LHCN-M2 (cell line): ENCODE measurements at regions not wholly inside any gene's neighbourhood (a gene's known extent, or its start where the extent isn't known, plus 50 kb on each side); places are given as distances from the start of the nearest gene placed in this dataset.
A peak's percentile ranks its signal among the peaks of the same experiment; 100 is the strongest.
"Not testable (repeated sequence)": the region's sequence is repeated elsewhere in the genome, so short reads cannot be mapped to it uniquely, and the experiment has no call there.

Source experiments
- DNase-seq: peaks from one replicate; pipeline ENCODE4 v3.0.0-alpha.2; 2012; ENCODE audit warnings: low read depth

DNA sequence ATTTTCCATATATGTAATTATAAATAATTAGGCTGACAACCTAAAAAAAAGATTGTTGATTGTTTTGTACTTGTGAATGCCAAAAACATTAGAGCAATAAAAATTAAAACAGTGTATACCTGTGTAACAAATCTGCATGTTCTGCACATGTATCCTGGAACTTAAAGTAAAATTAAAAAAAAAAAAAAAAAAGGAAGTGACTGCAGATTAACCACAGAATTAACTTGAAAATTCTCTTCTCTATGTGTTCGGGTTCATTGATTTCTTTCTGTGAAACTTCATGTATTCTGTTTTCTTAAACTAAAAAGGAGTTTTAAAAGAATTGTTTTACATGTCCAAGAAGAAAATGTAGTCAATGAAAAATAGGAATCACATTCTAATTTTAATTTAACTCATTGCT is 95.7 kb downstream of the FASLG start:
- DNase-seq = no peak

DNA sequence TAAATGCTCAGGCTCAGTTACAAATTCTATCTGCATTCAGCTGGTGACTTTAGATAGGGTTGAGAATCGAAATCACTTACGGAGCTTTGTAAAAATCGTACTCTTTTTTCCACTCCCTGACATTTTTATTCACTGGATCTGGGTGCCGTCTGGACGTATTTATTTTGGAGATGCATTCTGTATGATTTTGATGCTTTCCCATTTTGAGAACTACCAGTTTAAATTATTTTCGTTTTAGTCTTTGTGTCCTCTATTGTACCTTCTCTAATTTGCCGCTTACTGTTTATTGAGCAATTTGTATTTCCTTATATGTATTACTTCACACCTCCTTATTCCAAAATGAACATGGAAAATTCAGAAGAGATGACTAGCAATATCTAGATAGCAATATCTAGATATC is 96.2 kb downstream of the FASLG start:
- no peak for DNase-seq

DNA sequence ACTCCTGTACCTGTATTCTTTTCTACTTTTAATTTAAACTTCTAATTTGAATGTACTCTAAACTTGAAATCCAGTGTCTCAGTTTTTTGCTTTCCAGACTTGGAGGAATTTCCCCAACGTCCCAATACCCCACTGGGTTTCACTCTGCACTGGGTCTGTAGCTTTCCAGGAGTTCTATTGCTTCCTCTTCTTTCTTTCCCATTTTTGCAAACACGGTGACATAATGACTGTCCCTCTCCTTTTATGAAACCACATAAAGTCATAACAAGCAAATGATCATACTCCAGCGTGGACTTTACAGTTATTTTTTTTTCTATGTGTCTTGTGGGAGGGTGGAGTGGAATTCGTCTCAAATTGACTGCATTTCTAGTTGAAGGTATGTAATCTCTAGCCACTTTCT is 97.1 kb downstream of the FASLG start:
- no peak for DNase-seq

DNA sequence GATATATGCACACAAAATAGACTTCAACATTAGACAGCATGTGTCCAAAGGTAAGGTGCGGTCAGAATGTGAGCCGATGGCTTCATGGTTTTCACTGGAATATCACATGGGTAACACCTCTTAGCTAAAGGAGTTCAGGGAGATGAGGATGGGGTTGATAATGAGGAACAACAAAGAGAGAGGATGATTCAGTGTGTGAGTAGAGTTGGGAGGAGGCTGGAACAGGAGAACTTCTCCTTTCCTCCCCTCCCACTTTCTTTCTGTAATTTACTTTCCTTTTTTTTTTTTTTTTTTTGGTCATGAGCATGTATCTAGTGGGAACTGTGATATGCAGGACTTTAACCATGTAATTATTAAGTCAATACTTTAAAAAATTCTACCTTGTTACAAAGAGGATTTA is 99.4 kb downstream of the FASLG start:
- no peak for DNase-seq

DNA sequence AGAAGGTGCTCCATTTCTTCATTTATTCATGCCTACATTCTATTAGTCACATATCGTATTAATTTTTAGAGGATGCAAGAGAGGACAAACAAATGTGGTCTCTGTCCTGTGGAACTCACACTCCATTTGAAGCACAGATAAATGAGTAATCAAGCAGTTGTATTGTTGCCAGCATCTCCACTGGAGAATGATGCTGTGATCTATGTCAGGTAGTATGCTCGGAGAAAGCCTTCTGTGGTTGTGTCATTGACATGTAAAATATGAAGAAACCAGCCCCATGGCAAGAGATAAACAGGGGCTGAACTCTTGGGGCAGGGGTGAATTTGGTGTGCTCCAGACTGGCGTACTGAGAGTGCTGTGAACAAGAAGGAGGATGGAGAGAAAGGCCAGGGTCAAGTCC is 101.2 kb downstream of the FASLG start:
- DNase-seq = no peak

DNA sequence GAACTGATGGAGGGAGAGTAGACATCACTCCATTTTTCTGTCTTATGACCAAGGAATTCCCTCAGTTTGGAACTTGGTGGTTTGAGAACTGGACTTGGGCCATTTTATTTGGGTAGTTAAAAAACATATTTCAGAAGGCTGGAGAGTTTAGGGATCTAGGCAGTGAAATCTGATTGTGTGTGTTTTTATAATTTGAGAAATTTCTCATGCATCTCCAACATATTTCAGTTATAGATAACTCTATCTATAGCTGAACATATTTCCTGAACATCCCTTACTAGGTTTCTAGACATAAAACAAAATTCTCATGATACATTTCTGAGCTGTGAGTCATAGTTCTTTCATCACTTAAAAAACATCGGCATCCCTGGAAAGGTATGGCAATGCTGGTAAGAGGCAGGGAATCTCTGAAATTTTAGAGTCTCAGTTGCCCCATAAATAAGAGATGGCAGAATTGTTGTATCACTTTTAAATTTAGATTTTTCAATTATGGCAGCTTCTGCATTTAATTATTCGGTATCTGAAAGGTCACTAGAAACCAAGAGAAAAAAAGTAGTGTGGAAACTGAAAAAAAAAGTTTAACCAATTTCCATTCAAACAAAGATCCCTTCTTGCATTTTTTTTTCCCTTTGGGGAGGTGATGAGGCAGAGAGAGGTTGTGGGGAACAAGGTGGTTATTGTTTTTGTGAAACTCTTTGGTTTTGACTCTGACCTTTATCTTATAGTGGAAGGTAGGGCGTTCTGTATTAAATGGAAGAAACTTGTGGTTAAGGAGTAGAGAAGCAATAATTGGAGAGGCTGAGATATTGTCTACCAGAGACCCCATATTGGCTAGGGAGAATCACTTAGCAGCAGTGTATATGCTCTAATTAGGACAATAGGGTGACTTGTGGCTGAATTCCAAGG is 102.9 kb downstream of the FASLG start:
- DNase-seq = peak; percentile 68

DNA sequence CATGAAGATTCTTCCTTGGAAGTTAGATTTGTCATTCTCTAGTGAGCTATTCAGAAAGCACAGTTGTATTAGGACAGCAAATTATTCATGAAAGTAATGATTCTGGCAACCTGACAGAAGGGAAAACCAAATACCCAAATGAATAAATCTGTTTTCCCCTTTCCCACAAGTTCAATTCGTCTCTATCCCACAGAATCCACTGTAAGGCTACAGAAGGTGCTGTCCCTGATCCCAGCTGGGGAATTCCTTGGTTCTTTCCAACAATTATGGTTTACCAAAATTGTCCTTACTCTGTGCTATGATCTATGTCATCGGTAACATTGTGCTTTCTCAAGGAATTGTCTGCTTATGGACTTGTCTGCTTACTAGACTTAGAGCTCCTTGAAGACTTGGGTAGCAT is 104.2 kb downstream of the FASLG start:
- no peak for DNase-seq

DNA sequence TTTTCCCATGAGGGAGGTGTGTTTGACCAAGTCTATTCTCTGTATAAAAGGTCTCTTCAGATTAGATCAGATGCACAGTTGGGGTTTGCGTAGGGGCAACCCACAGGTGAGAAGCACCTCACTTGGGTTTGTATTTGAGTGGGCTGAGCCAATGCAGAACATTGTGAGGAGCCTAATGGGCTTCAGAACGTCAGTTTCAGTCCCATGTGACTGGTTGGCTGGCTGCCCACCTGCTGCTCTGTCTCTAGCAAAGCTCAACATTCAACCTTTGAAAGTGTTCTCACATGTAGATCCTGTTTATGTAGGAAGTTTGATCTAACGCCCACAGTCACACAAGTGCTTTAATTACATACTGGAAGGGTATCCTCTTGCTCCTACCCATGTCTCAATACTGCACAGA is 105.5 kb downstream of the FASLG start:
- DNase-seq = no peak

DNA sequence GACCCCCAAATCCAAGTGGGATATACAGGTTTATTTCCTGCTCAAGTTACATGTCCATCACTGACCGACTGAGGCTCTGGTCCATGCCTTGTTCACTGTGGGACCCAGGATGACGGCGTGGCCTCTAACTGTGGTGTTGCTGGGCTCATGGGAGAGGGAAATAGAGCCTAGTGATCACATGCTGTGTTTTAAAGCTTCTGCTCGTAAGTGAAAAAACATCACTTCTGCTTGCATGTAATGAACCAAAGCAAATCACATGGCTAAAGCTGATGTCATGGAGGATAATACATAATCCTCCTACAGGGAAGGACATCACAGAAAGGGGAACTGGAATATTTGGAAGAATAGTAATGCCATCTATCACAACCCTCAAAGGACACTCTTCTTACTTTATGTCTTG is 107.6 kb downstream of the FASLG start:
- no peak for DNase-seq

DNA sequence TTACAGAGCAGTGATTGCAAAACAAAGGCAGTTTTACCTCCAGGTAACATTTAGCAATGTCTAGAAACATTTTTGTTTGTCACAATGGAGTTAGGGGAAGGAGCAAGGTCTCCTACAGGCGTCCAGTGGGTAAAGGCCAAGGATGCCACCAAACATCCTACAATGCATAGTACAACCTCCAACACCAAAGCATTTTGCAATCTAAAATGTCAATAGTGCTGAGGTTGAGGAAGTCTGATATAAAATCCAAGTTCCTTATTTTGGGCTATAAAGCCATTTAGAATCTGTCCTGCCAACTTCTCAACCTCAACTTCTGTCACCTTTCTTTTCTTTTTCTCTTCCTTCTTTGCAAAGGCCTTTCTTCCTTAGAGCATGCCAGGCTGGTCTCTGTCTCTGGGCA is 111.2 kb downstream of the FASLG start:
- no peak for DNase-seq

DNA sequence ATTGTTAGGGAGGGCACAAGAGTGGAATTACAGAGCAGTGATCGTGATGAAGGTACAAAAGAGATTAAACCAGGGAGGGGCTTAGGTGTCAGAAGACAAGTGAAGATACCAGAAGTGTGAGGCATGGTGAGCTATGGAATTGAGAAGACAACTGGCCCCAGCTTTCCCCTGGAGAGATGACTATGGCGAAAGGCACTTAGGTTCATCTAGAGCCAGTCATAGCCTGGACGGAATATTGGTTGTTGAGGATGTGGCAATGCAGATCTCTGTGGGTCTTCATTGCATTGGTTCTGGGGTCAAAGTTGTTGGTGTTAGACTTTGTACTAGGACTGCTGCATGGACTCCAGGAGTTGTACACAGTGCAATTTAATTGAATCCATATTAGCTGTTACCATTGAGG is 115.7 kb downstream of the FASLG start:
- DNase-seq = peak; percentile 32

DNA sequence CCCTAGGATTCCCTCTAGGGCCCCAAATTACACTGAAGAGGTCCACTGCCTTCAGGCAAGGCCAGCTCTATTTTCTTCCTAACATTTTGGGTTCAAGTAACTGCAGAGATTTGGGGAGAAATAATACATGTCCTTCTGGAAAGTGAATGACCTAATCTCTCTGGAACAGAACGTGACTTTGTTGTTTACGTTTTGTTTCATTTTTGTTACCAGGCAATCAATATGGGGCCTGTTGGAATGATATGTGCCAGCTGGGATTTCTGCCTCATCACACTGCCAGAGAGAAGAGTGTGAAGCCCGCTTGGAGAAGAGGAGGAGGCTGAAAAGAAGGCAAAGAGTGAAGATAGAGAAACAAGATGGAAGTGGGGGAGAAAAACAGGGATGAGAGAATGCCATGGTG is 116.7 kb downstream of the FASLG start:
- peak; percentile 79 for DNase-seq

DNA sequence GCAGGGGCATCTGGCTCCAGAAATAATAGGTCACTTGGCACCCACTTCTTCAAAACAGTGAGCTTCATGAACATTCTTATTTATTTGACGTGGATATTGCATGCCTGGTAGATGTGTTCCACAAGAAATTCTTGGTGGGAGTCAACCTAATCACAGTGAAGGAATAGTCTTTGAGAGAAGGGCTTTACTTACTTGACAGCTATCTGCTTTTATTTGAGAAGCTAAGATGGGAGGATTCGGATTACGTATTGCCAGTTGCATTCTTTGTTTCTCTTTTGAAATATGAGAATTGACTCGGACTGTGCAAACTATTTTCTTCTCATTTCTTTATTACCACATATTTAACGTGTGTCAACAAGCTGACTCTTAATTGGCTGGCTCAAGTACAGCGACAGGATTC is 117.2 kb downstream of the FASLG start:
- peak; percentile 64 for DNase-seq

DNA sequence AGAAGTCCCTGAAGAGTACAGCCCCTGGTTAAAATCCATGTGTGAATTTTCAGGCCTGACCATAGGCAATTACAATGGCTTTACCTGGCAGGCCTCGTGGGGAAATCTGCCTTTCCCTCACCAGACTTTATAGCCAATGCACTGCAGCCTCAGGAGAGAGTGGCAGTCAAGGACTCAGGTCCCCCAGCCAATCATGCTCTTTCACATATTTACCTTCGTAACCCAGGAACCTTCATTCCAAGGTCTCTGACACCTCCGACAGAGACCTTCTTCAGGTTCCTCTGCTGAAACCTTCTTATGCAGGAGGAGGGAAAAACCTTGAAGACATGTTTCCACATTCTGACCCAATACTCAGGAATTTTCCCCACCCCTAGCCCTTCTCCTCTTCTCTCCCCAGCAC is 118.9 kb downstream of the FASLG start:
- DNase-seq = no peak

DNA sequence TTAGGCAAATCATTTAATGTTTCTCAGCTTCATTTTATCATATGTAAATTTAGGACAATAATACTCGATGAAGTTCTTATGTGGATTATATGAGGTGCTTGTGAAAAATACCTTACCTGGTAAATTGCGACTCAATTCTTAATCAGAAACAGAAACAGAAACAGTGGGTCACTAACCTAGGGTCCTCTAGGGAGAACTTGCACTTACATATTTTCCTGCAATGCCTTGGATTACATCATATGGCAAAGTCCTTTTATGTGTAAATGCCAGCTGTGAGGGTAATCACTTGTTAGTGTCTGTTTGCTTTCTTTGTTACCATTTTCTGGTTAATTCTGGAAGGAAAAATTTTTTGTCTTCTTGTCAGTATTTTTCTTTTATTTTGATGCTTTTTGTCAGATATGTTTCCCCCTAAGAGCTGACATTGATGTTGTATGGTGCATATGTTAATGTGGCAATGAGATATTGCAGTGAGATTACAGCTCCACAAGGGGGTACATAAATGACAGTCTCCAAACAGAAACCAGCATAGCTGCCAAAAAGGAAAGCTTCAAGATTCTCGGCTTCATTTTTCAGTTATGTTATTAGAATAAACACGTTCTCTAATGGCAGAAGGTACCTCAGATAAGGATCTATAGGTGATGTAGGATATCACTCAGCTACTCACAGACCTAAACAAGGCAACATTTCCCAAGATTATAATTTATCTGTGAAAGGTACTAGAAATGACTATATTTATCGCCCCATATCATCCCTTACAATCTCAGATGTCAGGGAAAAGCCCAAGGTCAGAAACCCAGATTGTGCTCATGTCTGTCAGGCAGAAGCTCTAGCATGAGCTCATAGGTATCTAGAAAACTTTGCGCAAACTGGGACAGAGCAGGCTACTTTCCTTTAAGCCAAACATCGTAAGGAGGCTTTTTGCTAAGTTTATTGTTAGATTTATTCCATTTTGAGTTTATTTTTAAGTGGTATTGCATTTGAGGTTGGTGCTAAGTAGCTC is 119.9 kb downstream of the FASLG start:
- peak; percentile 69 for DNase-seq

DNA sequence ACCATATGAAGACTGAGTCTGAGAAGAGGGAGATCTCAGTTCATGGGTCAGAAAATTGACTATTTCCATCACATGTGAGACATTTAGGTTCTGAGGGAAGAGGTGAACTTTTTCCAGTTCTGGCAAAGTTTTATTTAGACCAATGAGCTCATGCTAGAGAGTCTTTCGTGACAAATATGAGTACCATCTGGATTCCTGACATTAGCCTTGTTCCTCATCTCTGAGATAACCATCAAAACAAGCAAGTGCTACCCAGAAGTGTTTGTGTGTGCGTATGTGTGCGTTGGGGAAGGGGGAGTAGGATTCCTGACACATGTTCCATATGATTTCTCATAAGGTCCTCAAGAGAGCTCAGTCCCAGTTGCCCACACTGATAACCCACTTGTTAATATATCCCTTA is 120.6 kb downstream of the FASLG start:
- no peak for DNase-seq

DNA sequence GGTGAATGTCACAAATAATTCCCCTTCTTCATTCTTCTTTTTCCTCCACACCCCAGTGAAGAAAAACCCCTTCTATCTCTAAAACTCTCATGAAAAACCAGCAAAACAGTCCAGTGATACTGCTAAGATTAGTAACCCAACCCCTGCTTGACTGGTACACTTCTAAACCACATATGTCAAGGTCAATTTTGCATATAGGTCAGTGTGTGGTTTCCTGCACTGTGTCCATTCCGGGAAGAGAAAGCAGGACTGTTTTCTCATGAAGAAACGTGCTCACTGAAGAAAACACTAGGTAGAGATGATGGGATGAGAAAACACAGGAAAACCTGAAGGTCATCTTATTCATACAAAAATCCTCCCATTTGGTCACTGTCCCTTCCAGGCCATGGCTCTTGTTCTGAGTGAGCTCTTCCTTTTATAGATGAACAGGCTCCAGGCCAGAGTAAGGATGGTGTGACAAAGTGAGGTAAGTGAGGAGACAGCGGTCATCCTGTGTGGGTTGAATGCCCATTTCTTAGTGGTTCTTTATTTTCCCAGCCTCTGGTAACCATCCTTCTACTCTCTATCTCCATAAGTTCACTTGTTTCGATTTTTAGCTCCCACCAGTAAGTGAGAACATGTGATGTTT is 122.7 kb downstream of the FASLG start:
- peak; percentile 65 for DNase-seq

DNA sequence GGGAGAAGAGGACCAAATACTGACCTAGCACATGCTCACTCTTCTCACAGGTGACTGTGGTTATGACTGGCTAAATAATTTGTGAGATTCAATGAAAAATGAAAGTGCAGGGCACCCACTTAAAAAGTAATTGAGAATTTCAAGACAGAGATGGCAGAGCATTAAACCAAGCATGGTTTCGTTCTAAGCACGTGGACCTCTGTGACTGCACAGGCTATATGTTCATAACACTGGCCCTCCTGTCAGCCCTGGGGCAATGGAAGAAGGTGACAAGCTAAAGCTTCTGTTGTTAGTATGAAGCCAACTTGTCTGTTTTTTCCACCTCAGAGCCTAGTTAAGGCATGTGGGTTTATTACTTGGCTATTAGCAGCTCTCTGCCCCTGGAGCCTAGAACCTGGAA is 130.9 kb downstream of the FASLG start:
- no peak for DNase-seq

DNA sequence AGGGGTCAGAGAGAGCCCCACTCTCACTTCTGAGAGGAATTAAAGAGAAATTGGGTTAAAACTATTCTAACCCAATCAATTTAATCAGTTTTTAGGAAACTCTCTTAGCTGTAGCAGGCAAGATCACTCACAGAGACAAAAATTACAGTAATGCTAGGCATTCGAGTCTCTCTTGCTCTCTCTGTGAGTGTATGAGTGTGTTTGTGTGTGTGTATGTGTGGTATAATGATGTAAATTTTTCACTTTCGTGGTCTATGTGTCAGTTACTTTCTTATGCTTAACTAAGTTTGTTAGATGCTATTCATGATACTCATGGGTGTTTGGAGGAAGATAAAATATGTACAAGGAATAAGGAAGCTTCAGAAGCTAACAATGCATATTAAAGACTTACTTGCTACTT is 131.3 kb downstream of the FASLG start:
- DNase-seq = no peak

DNA sequence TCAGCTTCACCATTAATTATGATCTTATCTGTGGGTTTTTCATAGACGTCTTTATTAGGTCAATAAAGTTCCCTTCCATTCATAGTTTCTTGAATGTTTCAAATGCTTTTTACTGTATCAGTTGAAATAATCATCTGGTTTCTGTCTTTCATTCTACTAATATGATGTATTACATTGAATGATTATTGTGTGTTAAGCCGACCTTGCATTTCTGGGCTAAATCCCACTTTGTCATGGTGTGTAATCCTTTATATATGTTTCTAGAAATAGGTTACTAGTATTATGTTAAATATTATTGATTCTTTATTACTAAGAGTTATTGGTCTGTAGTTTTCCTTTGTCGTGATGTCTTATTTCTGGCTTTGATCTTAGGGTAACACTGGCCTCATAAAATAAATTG is 134.9 kb downstream of the FASLG start:
- no peak for DNase-seq

DNA sequence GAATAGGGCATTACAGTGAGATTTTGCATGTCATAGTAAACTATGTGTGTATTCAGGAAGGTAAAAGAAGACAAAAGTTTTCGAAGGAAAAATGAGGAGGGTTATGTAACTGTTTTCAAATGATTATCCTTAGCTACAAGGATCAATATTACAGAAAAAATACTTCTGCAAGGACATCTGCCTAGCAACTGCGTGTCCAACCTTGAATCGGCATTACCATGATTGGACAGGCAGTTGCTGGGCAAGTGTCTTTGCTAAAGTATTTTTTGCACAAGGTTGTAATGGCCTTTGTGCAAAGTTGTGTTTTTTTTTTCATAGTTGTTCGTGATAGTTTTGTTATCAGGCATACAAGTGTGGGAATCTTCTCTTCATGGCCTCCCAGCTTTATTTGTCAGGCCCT is 136.8 kb downstream of the FASLG start:
- no peak for DNase-seq

DNA sequence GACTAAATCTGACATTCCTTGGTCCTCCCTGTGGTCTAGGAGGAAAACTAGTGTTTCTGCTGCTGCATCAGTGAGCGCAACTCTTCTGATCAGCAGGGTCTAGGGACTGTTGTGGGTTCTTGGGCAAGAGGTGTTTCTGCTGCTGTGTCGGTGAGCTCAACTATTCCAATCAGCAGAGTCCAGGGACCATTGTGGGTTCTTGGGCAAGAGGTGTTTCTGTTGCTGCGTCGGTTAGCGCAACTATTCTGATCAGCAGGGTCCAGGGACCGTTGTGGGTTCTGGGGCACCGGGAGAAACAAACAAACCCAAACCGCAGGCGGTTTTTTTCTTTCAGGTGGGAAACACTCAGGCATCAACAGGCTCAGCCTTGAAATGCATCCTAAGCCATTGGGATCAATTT is 140.9 kb downstream of the FASLG start:
- not testable (repeated sequence) for DNase-seq
